ENCODE measurements at regions not wholly inside any gene's neighbourhood (a gene's known extent, or its start where the extent isn't known, plus 50 kb on each side); places are given as distances from the start of the nearest gene placed in this dataset.
"Not testable (repeated sequence)": the region's sequence is repeated elsewhere in the genome, so short reads cannot be mapped to it uniquely, and the experiment has no call there.

- not testable (repeated sequence) for H3K4me1 ChIP-seq (ENCODE audit: control insufficient read depth in 2 of 2, insufficient read depth in 2 of 2, low read length in 2 of 2); H3K27me3 ChIP-seq (ENCODE audit: control insufficient read depth in 2 of 2, insufficient read depth in 1 of 2, low read length in 1 of 2); H3K27ac ChIP-seq (ENCODE audit: low read depth in 1 of 2, low read length in 1 of 2); H3K9me3 ChIP-seq (ENCODE audit: control insufficient read depth in 2 of 2, insufficient read depth in 1 of 2, low read length in 1 of 2); H3K36me3 ChIP-seq (ENCODE audit: control insufficient read depth in 2 of 2, insufficient read depth in 2 of 2, low read length in 1 of 2); H3K4me3 ChIP-seq (ENCODE audit: low read length in 2 of 2); DNase-seq (ENCODE audit: low read depth in 6 of 9, low spot score in 9 of 9)
- no CpG with 5 or more reads among the region's 1 CpG for WGBS
Measured at GRCh38 chr9:41839786-41840185, 289.4 kb downstream of the CNTNAP3B start.

- H3K27me3 ChIP-seq (ENCODE audit: control insufficient read depth in 2 of 2, insufficient read depth in 1 of 2, low read length in 1 of 2); H3K27ac ChIP-seq (ENCODE audit: low read depth in 1 of 2, low read length in 1 of 2); DNase-seq (ENCODE audit: low read depth in 6 of 9, low spot score in 9 of 9); H3K4me1 ChIP-seq (ENCODE audit: control insufficient read depth in 2 of 2, insufficient read depth in 2 of 2, low read length in 2 of 2); H3K4me3 ChIP-seq (ENCODE audit: low read length in 2 of 2); H3K36me3 ChIP-seq (ENCODE audit: control insufficient read depth in 2 of 2, insufficient read depth in 2 of 2, low read length in 1 of 2); H3K9me3 ChIP-seq (ENCODE audit: control insufficient read depth in 2 of 2, insufficient read depth in 1 of 2, low read length in 1 of 2): not testable (repeated sequence)
- WGBS = no CpG with 5 or more reads among the region's 4 CpGs
Measured at GRCh38 chr9:41838953-41839352, 290.3 kb downstream of the CNTNAP3B start.

GRCh38 chr9:41838562-41838851, 290.7 kb downstream of the CNTNAP3B start:
- not testable (repeated sequence) for H3K4me3 ChIP-seq (ENCODE audit: low read length in 2 of 2); H3K27ac ChIP-seq (ENCODE audit: low read depth in 1 of 2, low read length in 1 of 2); DNase-seq (ENCODE audit: low read depth in 6 of 9, low spot score in 9 of 9); H3K9me3 ChIP-seq (ENCODE audit: control insufficient read depth in 2 of 2, insufficient read depth in 1 of 2, low read length in 1 of 2); H3K36me3 ChIP-seq (ENCODE audit: control insufficient read depth in 2 of 2, insufficient read depth in 2 of 2, low read length in 1 of 2); H3K27me3 ChIP-seq (ENCODE audit: control insufficient read depth in 2 of 2, insufficient read depth in 1 of 2, low read length in 1 of 2); H3K4me1 ChIP-seq (ENCODE audit: control insufficient read depth in 2 of 2, insufficient read depth in 2 of 2, low read length in 2 of 2)
- no CpG with 5 or more reads among the region's 1 CpG for WGBS

GRCh38 chr9:41837684-41838561, 291.3 kb downstream of the CNTNAP3B start:
- not testable (repeated sequence) for H3K9me3 ChIP-seq (ENCODE audit: control insufficient read depth in 2 of 2, insufficient read depth in 1 of 2, low read length in 1 of 2); DNase-seq (ENCODE audit: low read depth in 6 of 9, low spot score in 9 of 9); H3K4me1 ChIP-seq (ENCODE audit: control insufficient read depth in 2 of 2, insufficient read depth in 2 of 2, low read length in 2 of 2); H3K27ac ChIP-seq (ENCODE audit: low read depth in 1 of 2, low read length in 1 of 2); H3K4me3 ChIP-seq (ENCODE audit: low read length in 2 of 2); H3K36me3 ChIP-seq (ENCODE audit: control insufficient read depth in 2 of 2, insufficient read depth in 2 of 2, low read length in 1 of 2); H3K27me3 ChIP-seq (ENCODE audit: control insufficient read depth in 2 of 2, insufficient read depth in 1 of 2, low read length in 1 of 2)
- WGBS = no CpG with 5 or more reads among the region's 3 CpGs

GRCh38 chr9:41833108-41833507, 296.1 kb downstream of the CNTNAP3B start:
- not testable (repeated sequence) for H3K4me3 ChIP-seq (ENCODE audit: low read length in 2 of 2); H3K27ac ChIP-seq (ENCODE audit: low read depth in 1 of 2, low read length in 1 of 2); H3K9me3 ChIP-seq (ENCODE audit: control insufficient read depth in 2 of 2, insufficient read depth in 1 of 2, low read length in 1 of 2); H3K36me3 ChIP-seq (ENCODE audit: control insufficient read depth in 2 of 2, insufficient read depth in 2 of 2, low read length in 1 of 2); DNase-seq (ENCODE audit: low read depth in 6 of 9, low spot score in 9 of 9); H3K4me1 ChIP-seq (ENCODE audit: control insufficient read depth in 2 of 2, insufficient read depth in 2 of 2, low read length in 2 of 2); H3K27me3 ChIP-seq (ENCODE audit: control insufficient read depth in 2 of 2, insufficient read depth in 1 of 2, low read length in 1 of 2)
- WGBS = no CpG with 5 or more reads among the region's 4 CpGs

- WGBS = no CpG with 5 or more reads among the region's 8 CpGs
- H3K36me3 ChIP-seq (ENCODE audit: control insufficient read depth in 2 of 2, insufficient read depth in 2 of 2, low read length in 1 of 2); DNase-seq (ENCODE audit: low read depth in 6 of 9, low spot score in 9 of 9); H3K4me3 ChIP-seq (ENCODE audit: low read length in 2 of 2); H3K27ac ChIP-seq (ENCODE audit: low read depth in 1 of 2, low read length in 1 of 2); H3K9me3 ChIP-seq (ENCODE audit: control insufficient read depth in 2 of 2, insufficient read depth in 1 of 2, low read length in 1 of 2); H3K4me1 ChIP-seq (ENCODE audit: control insufficient read depth in 2 of 2, insufficient read depth in 2 of 2, low read length in 2 of 2); H3K27me3 ChIP-seq (ENCODE audit: control insufficient read depth in 2 of 2, insufficient read depth in 1 of 2, low read length in 1 of 2): not testable (repeated sequence)
Measured at GRCh38 chr9:41824723-41825122, 304.5 kb downstream of the CNTNAP3B start.

GRCh38 chr9:41802706-41803105, 326.5 kb downstream of the CNTNAP3B start:
- not testable (repeated sequence) for H3K9me3 ChIP-seq (ENCODE audit: control insufficient read depth in 2 of 2, insufficient read depth in 1 of 2, low read length in 1 of 2); H3K4me1 ChIP-seq (ENCODE audit: control insufficient read depth in 2 of 2, insufficient read depth in 2 of 2, low read length in 2 of 2); H3K27ac ChIP-seq (ENCODE audit: low read depth in 1 of 2, low read length in 1 of 2); H3K36me3 ChIP-seq (ENCODE audit: control insufficient read depth in 2 of 2, insufficient read depth in 2 of 2, low read length in 1 of 2); DNase-seq (ENCODE audit: low read depth in 6 of 9, low spot score in 9 of 9); H3K27me3 ChIP-seq (ENCODE audit: control insufficient read depth in 2 of 2, insufficient read depth in 1 of 2, low read length in 1 of 2); H3K4me3 ChIP-seq (ENCODE audit: low read length in 2 of 2)
- WGBS = 79% methylated on average over 4 of the region's 4 CpGs

- 84% methylated on average over 4 of the region's 4 CpGs for WGBS
- not testable (repeated sequence) for H3K9me3 ChIP-seq (ENCODE audit: control insufficient read depth in 2 of 2, insufficient read depth in 1 of 2, low read length in 1 of 2); H3K27ac ChIP-seq (ENCODE audit: low read depth in 1 of 2, low read length in 1 of 2); H3K36me3 ChIP-seq (ENCODE audit: control insufficient read depth in 2 of 2, insufficient read depth in 2 of 2, low read length in 1 of 2); DNase-seq (ENCODE audit: low read depth in 6 of 9, low spot score in 9 of 9); H3K4me1 ChIP-seq (ENCODE audit: control insufficient read depth in 2 of 2, insufficient read depth in 2 of 2, low read length in 2 of 2); H3K27me3 ChIP-seq (ENCODE audit: control insufficient read depth in 2 of 2, insufficient read depth in 1 of 2, low read length in 1 of 2); H3K4me3 ChIP-seq (ENCODE audit: low read length in 2 of 2)
Measured at GRCh38 chr9:41798684-41799083, 330.5 kb downstream of the CNTNAP3B start.

GRCh38 chr9:41790719-41791363, 338.4 kb downstream of the CNTNAP3B start:
- DNase-seq (ENCODE audit: low read depth in 6 of 9, low spot score in 9 of 9); H3K27me3 ChIP-seq (ENCODE audit: control insufficient read depth in 2 of 2, insufficient read depth in 1 of 2, low read length in 1 of 2); H3K4me3 ChIP-seq (ENCODE audit: low read length in 2 of 2); H3K9me3 ChIP-seq (ENCODE audit: control insufficient read depth in 2 of 2, insufficient read depth in 1 of 2, low read length in 1 of 2); H3K27ac ChIP-seq (ENCODE audit: low read depth in 1 of 2, low read length in 1 of 2); H3K36me3 ChIP-seq (ENCODE audit: control insufficient read depth in 2 of 2, insufficient read depth in 2 of 2, low read length in 1 of 2); H3K4me1 ChIP-seq (ENCODE audit: control insufficient read depth in 2 of 2, insufficient read depth in 2 of 2, low read length in 2 of 2): not testable (repeated sequence)
- 45% methylated on average over 7 of the region's 7 CpGs for WGBS
